A204.1 (cell line): ENCODE measurements at regions not wholly inside any gene's neighbourhood (a gene's known extent, or its start where the extent isn't known, plus 50 kb on each side); places are given as distances from the start of the nearest gene placed in this dataset.
"Not testable (repeated sequence)": the region's sequence is repeated elsewhere in the genome, so short reads cannot be mapped to it uniquely, and the experiment has no call there.

Experiments
- FAIRE-seq: peaks from 2 replicates; lab custom pipeline; 2012; peaks lifted over from hg19 to GRCh38; lab: Jason Lieb, UNC

GRCh38 chr3:159378396-159379194 is 576.7 kb downstream of the MFSD1 start:
- no peak for FAIRE-seq

GRCh38 chr3:159380891-159381290 is 579.0 kb downstream of the MFSD1 start:
- no peak for FAIRE-seq

GRCh38 chr3:159390656-159391212 is 588.9 kb downstream of the MFSD1 start:
- no peak for FAIRE-seq

GRCh38 chr3:159397683-159398082 is 591.0 kb upstream of the IL12A start:
- FAIRE-seq: not testable (repeated sequence)

- FAIRE-seq: no peak
Measured at GRCh38 chr3:159401069-159401468, 587.6 kb upstream of the IL12A start.

- FAIRE-seq: not testable (repeated sequence)
Measured at GRCh38 chr3:159409711-159410110, 578.9 kb upstream of the IL12A start.

- FAIRE-seq: no peak
Measured at GRCh38 chr3:159413319-159413718, 575.3 kb upstream of the IL12A start.

GRCh38 chr3:159416856-159417255 is 571.8 kb upstream of the IL12A start:
- FAIRE-seq: no peak

GRCh38 chr3:159417761-159418160 is 570.9 kb upstream of the IL12A start:
- FAIRE-seq: no peak

- FAIRE-seq: no peak
Measured at GRCh38 chr3:159418571-159419526, 569.8 kb upstream of the IL12A start.

- FAIRE-seq: no peak
Measured at GRCh38 chr3:159429702-159430101, 558.9 kb upstream of the IL12A start.

GRCh38 chr3:159432682-159433340 is 555.8 kb upstream of the IL12A start:
- no peak for FAIRE-seq

- FAIRE-seq: no peak
Measured at GRCh38 chr3:159439346-159439745, 549.3 kb upstream of the IL12A start.

GRCh38 chr3:159441279-159441678 is 547.4 kb upstream of the IL12A start:
- FAIRE-seq: no peak

GRCh38 chr3:159443266-159443665 is 545.4 kb upstream of the IL12A start:
- no peak for FAIRE-seq

GRCh38 chr3:159447841-159448240 is 540.8 kb upstream of the IL12A start:
- no peak for FAIRE-seq

GRCh38 chr3:159448902-159449301 is 539.7 kb upstream of the IL12A start:
- no peak for FAIRE-seq

- FAIRE-seq: no peak
Measured at GRCh38 chr3:159451067-159451466, 537.6 kb upstream of the IL12A start.

- no peak for FAIRE-seq
Measured at GRCh38 chr3:159451482-159451881, 537.2 kb upstream of the IL12A start.

- FAIRE-seq: no peak
Measured at GRCh38 chr3:159453036-159453435, 535.6 kb upstream of the IL12A start.

GRCh38 chr3:159453945-159454344 is 534.7 kb upstream of the IL12A start:
- FAIRE-seq: no peak

GRCh38 chr3:159455741-159456181 is 532.9 kb upstream of the IL12A start:
- no peak for FAIRE-seq
